K562 (cell line): ENCODE measurements at regions not wholly inside any gene's neighbourhood (a gene's known extent, or its start where the extent isn't known, plus 50 kb on each side); places are given as distances from the start of the nearest gene placed in this dataset.
"Not testable (repeated sequence)": the region's sequence is repeated elsewhere in the genome, so short reads cannot be mapped to it uniquely, and the experiment has no call there.

Experiments used
- ATAC-seq: fragments of 200-7000 bp; cut with Tn5 transposase; 3 replicates; pipeline ENCODE4 v1.9.1; 2020; ENCODE audit warnings: moderate library complexity
- BruUV-seq: library from RNA; stranded (reverse); fragments of 400-500 nt; replicated peaks from 2 replicates; lab custom pipeline; 2021; lab: Mats Ljungman, UMichigan
- CTCF ChIA-PET: fragments of 300-600 bp; formaldehyde crosslinking; extraction: SDS; loops from one replicate; lab custom pipeline; 2021; ENCODE audit warnings: low intra/inter-chr PET ratio; lab: Yijun Ruan, JAX
- POLR2A ChIA-PET: fragments of 300-600, 350-650 bp; sonication (Branson Sonifier 250); formaldehyde crosslinking; extraction: SDS; loops from one replicate; lab custom pipeline; 2021; ENCODE audit warnings: antibody characterized with exemption, inconsistent platforms; lab: Yijun Ruan, JAX
- DNase-seq, 4 experiments: peaks; one replicate each; pipeline versions ENCODE4 v3.0.0 to v3.0.0-alpha.2; 2011 to 2018; ENCODE audit warnings: low spot score in 3 of 4, mixed read lengths in 3 of 4; ENCODE audit errors: extremely low read depth in 1 of 4
- FAIRE-seq: peaks from 2 replicates; lab custom pipeline; 2011; peaks lifted over from hg19 to GRCh38; lab: Jason Lieb, UNC
- H2AFZ ChIP-seq: 2 replicates; pipeline ENCODE4 v1.6.0; 2011; ENCODE audit warnings: low read depth, low read length, control low read depth, inconsistent platforms
- H3K27ac ChIP-seq: fragments of 200-600 bp; 3 replicates; pipeline ENCODE4 v1.8.0; 2011; ENCODE audit warnings: low read depth, mild to moderate bottlenecking, control low read depth, inconsistent platforms, low read length, moderate library complexity, mixed read lengths; ENCODE audit errors: extremely low read depth
- H3K27me3 ChIP-seq, 2 experiments: fragments of 300-600 bp in 1 of 2; 2 replicates in 1 of 2; 3 replicates in 1 of 2; pipeline versions ENCODE4 v1.6.0 to v1.8.0; 2011; ENCODE audit warnings: inconsistent platforms in 2 of 2, low read length in 2 of 2, mild to moderate bottlenecking in 1 of 2, mixed read lengths in 1 of 2, moderate library complexity in 1 of 2; ENCODE audit not compliant: control insufficient read depth in 2 of 2, insufficient read depth in 2 of 2
- H3K36me3 ChIP-seq: fragments of 300-600 bp; 3 replicates; pipeline ENCODE4 v1.8.0; 2011; ENCODE audit warnings: mild to moderate bottlenecking, low read length, inconsistent platforms; ENCODE audit not compliant: control insufficient read depth, insufficient read depth
- H3K4me1 ChIP-seq, 2 experiments: fragments of 200-600 bp in 1 of 2; replicated peaks in 1 of 2; 2 replicates in 1 of 2; 3 replicates in 1 of 2; pipeline versions ENCODE4 v1.5.1 to v1.8.0; 2011; ENCODE audit warnings: inconsistent platforms in 2 of 2, low read length in 2 of 2, mild to moderate bottlenecking in 1 of 2, mixed read lengths in 1 of 2, moderate library complexity in 1 of 2; ENCODE audit not compliant: control insufficient read depth in 2 of 2, insufficient read depth in 2 of 2
- H3K4me2 ChIP-seq: 2 replicates; pipeline ENCODE4 v1.6.1; 2011; ENCODE audit warnings: low read length, control low read depth, inconsistent platforms, mixed read lengths; ENCODE audit not compliant: insufficient read depth
- H3K4me3 ChIP-seq: fragments of 200-600 bp; sonication (generic), shearing (Covaris generic); 2 replicates; pipeline ENCODE4 v1.5.1; 2016; ENCODE audit warnings: control low read depth, inconsistent platforms
- H3K79me2 ChIP-seq: fragments of 200-600 bp; 3 replicates; pipeline ENCODE4 v1.8.0; 2011; ENCODE audit warnings: low read length, inconsistent platforms; ENCODE audit not compliant: control insufficient read depth, insufficient read depth
- H3K9ac ChIP-seq, 2 experiments: 2 replicates each; pipeline versions ENCODE4 v1.6.0 to v1.6.1; 2011; ENCODE audit warnings: low read depth in 2 of 2, low read length in 2 of 2, control low read depth in 1 of 2, inconsistent platforms in 1 of 2, mild to moderate bottlenecking in 1 of 2, mixed read lengths in 1 of 2; ENCODE audit not compliant: insufficient read depth in 1 of 2
- H3K9me1 ChIP-seq: one replicate; pipeline ENCODE4 v1.6.0; 2011; ENCODE audit warnings: inconsistent platforms, mild to moderate bottlenecking, low read length, moderate library complexity; ENCODE audit not compliant: control insufficient read depth, insufficient read depth
- H3K9me3 ChIP-seq: replicated peaks from 2 replicates; pipeline ENCODE4 v1.5.1; 2011; ENCODE audit warnings: low read depth, low read length, inconsistent platforms; ENCODE audit not compliant: control insufficient read depth, insufficient read depth
- H4K20me1 ChIP-seq: replicated peaks from 2 replicates; pipeline ENCODE4 v1.6.1; 2011; ENCODE audit warnings: low read length, inconsistent platforms, mixed read lengths; ENCODE audit not compliant: control insufficient read depth, insufficient read depth
- CBX5 ChIP-seq: IDR thresholded peaks from 2 replicates; pipeline ENCODE4 v1.6.1; 2014; ENCODE audit warnings: low read depth, borderline replicate concordance
- CREB3L1 ChIP-seq: fragments of 450-650 bp; IDR thresholded peaks from 2 replicates; pipeline ENCODE4 v1.6.1; 2014; ENCODE audit warnings: low read depth, mild to moderate bottlenecking, moderate library complexity, borderline replicate concordance
- CXXC5 ChIP-seq: fragments of 250-450 bp; sonication (Bioruptor Pico); IDR thresholded peaks from 2 replicates; pipeline ENCODE4 v1.8.0; 2022; ENCODE audit warnings: inconsistent platforms, mild to moderate bottlenecking, moderate library complexity
- EWSR1 ChIP-seq: fragments of 450-650 bp; IDR thresholded peaks from 2 replicates; pipeline ENCODE4 v1.6.1; 2018; ENCODE audit warnings: borderline replicate concordance, mild to moderate bottlenecking, low read depth, moderate library complexity; ENCODE audit not compliant: partially characterized antibody
- MAFF ChIP-seq: IDR thresholded peaks from 2 replicates; pipeline ENCODE4 v1.6.1; 2012; ENCODE audit warnings: low read length, improper control_type of control experiment
- MCM7 ChIP-seq, 2 experiments: fragments of 450-650 bp; IDR thresholded peaks; 2 replicates each; pipeline ENCODE4 v1.6.1; 2016 to 2018
- PPARD ChIP-seq: fragments of 250-450 bp; sonication (Bioruptor Pico); IDR thresholded peaks from 2 replicates; pipeline ENCODE4 v1.8.0; 2022; ENCODE audit warnings: inconsistent platforms, mild to moderate bottlenecking, moderate library complexity
- RBM39 ChIP-seq: fragments of 200-400 bp; formaldehyde crosslinking; optimal IDR thresholded peaks from 2 replicates; pipeline ENCODE3; 2018; ENCODE audit warnings: low read depth, low read length
- TAL1 ChIP-seq: fragments of 450-650 bp; IDR thresholded peaks from 2 replicates; pipeline ENCODE4 v1.6.1; 2016; ENCODE audit warnings: mild to moderate bottlenecking
- ZNF3 ChIP-seq: fragments of 250-450 bp; sonication (Bioruptor Pico); IDR thresholded peaks from 2 replicates; pipeline ENCODE4 v1.5.0; 2021; ENCODE audit warnings: mild to moderate bottlenecking, moderate library complexity
- WGBS: fragments of 100-300 bp; shearing (Covaris generic); methylation state at CpG from one replicate; pipeline ENCODE4 v1.1.6; 2016; ENCODE audit warnings: low coverage, mixed read lengths; ENCODE audit not compliant: insufficient coverage; ENCODE audit errors: missing lambda C conversion rate; 5-methylcytosine and 5-hydroxymethylcytosine counted together
- in situ Hi-C: fragments of 300-500 bp; cut with MboI; formaldehyde crosslinking; loops from 4 replicates; pipeline ENCODE4 v1.15.0; 2018; ENCODE audit warnings: inconsistent platforms, mixed read lengths
- intact Hi-C: fragments of 100-400 bp; cut with micrococcal nuclease; formaldehyde crosslinking; loops from 2 replicates; pipeline ENCODE4 v1.14.2; 2022

GRCh38 chr4:77451530-77451929, 154.1 kb upstream of the CXCL13 start (continued):
- no peak for TF ChIP-seq CREB3L1

- H3K9ac ChIP-seq, FAIRE-seq, H3K27me3 ChIP-seq, H3K27ac ChIP-seq, H2AFZ ChIP-seq, H3K4me1 ChIP-seq, H3K4me3 ChIP-seq, H4K20me1 ChIP-seq, H3K36me3 ChIP-seq, H3K4me2 ChIP-seq, H3K79me2 ChIP-seq, POLR2A ChIA-PET, intact Hi-C loops, CTCF ChIA-PET, H3K9me3 ChIP-seq, BruUV-seq, ATAC-seq, in situ Hi-C loops, DNase-seq, H3K9me1 ChIP-seq: not testable (repeated sequence)
- 0% methylated on average over 3 of the region's 5 CpGs for WGBS
Observed at GRCh38 chr4:77452117-77452516, 153.5 kb upstream of the CXCL13 start.

- Histone ChIP-seq H3K9me1 (no peaks in the 10 kb centered on the region), H3K9ac (no peak overlapping the region), H3K27ac (no peak overlapping the region), H3K4me3 (no peak overlapping the region), H3K36me3 (no peaks in the 10 kb centered on the region), H3K4me2 (no peak overlapping the region), H2AFZ (no peak overlapping the region), H3K79me2 (no peaks in the 10 kb centered on the region), H3K27me3 (no peaks in the 10 kb centered on the region), H4K20me1 (no peaks in the 10 kb centered on the region), H3K4me1 (no peaks in the 10 kb centered on the region), H3K9me3 (no peaks in the 10 kb centered on the region)
- DNase-seq (no peak), FAIRE-seq (no peak), ATAC-seq (no peak)
- ChIA-PET POLR2A (no interaction called here), CTCF (no interaction called here)
- intact Hi-C loops = no loop called here
- TF ChIP-seq CXXC5 (CRISPR knock-in tag) (no peak), RBM39 (no peak), EWSR1 (no peak), MAFF (no peak), CBX5 (no peak), PPARD (CRISPR knock-in tag) (no peak), ZNF3 (CRISPR knock-in tag) (no peak), TAL1 (no peak), MCM7 (IDR thresholded peaks at IDR 0.05) (no peak)
- 0% methylated on average over 1 of the region's 1 CpG for WGBS
- in situ Hi-C loops = no loop called here
- no TSS peak for BruUV-seq
Observed at GRCh38 chr4:77453911-77454310, 151.7 kb upstream of the CXCL13 start.
